Activated T-cell treated with anti-CD3 and anti-CD28 coated beads, Interleukin-2, amount 50 U/mL, for 72 hours (primary cell): ENCODE measurements at regions not wholly inside any gene's neighbourhood (a gene's known extent, or its start where the extent isn't known, plus 50 kb on each side); places are given as distances from the start of the nearest gene placed in this dataset.
"Not testable (repeated sequence)": the region's sequence is repeated elsewhere in the genome, so short reads cannot be mapped to it uniquely, and the experiment has no call there.

Experiments
- ATAC-seq, 2 donors: fragments of 150-1000 bp; cut with Tn5 transposase; replicated peaks in 1 of 2; 2 replicates each; pipeline ENCODE4 v1.10.0; 2021; ENCODE audit warnings: moderate library complexity in 2 of 2, mild to moderate bottlenecking in 1 of 2
- DNase-seq, 2 donors: peaks; one replicate each; pipeline ENCODE4 v3.0.0; 2021 to 2022; ENCODE audit warnings: mixed read lengths in 1 of 2
- H3K27ac Mint-ChIP-seq: one replicate; pipeline ENCODE4 v1.8.0; 2022; ENCODE audit warnings: mild to moderate bottlenecking, moderate library complexity, mixed read lengths
- H3K27me3 Mint-ChIP-seq: one replicate; pipeline ENCODE4 v1.8.0; 2022; ENCODE audit warnings: low read depth, mixed read lengths
- H3K36me3 Mint-ChIP-seq, 2 donors: one replicate each; pipeline ENCODE4 v1.8.0; 2022; ENCODE audit warnings: mixed read lengths in 2 of 2, mild to moderate bottlenecking in 1 of 2; ENCODE audit not compliant: insufficient read depth in 2 of 2
- H3K4me1 Mint-ChIP-seq: one replicate; pipeline ENCODE4 v1.8.0; 2022; ENCODE audit warnings: low read depth, mixed read lengths
- H3K4me3 Mint-ChIP-seq, 2 donors: one replicate each; pipeline ENCODE4 v1.8.0; 2022; ENCODE audit warnings: mild to moderate bottlenecking in 2 of 2, mixed read lengths in 2 of 2, moderate library complexity in 2 of 2
- H3K9me3 Mint-ChIP-seq, 2 donors: one replicate each; pipeline ENCODE4 v1.8.0; 2022; ENCODE audit warnings: mixed read lengths in 2 of 2

- Mint-ChIP-seq H3K27me3 (no peaks in the 10 kb centered on the region), H3K4me3 (no peak overlapping the region), H3K9me3 (no peaks in the 10 kb centered on the region), H3K27ac (no peak overlapping the region), H3K4me1 (no peaks in the 10 kb centered on the region), H3K36me3 (no peaks in the 10 kb centered on the region)
- DNase-seq (no peak), ATAC-seq (no peak)
Measured at GRCh38 chr7:42729053-42729765, 182.7 kb downstream of the C7orf25 start.

GRCh38 chr7:42727451-42727850, 184.4 kb downstream of the C7orf25 start:
- Mint-ChIP-seq H3K36me3 (no peaks in the 10 kb centered on the region), H3K9me3 (no peaks in the 10 kb centered on the region), H3K27me3 (no peaks in the 10 kb centered on the region), H3K4me1 (no peaks in the 10 kb centered on the region), H3K4me3 (no peak overlapping the region), H3K27ac (no peak overlapping the region)
- ATAC-seq = no peak
- no peak for DNase-seq

- ATAC-seq = no peak
- Mint-ChIP-seq H3K27ac (no peak overlapping the region), H3K36me3 (no peaks in the 10 kb centered on the region), H3K9me3 (no peaks in the 10 kb centered on the region), H3K4me1 (no peaks in the 10 kb centered on the region), H3K27me3 (no peaks in the 10 kb centered on the region), H3K4me3 (no peak overlapping the region)
- no peak for DNase-seq
Measured at GRCh38 chr7:42726066-42726785, 185.6 kb downstream of the C7orf25 start.

- DNase-seq (no peak), ATAC-seq (no peak)
- Mint-ChIP-seq H3K27ac (no peak overlapping the region), H3K4me3 (no peak overlapping the region), H3K9me3 (peaks cover 0 to under 1% of the 10 kb centered on the region in 2 donors), H3K36me3 (no peaks in the 10 kb centered on the region), H3K4me1 (no peaks in the 10 kb centered on the region), H3K27me3 (no peaks in the 10 kb centered on the region)
Measured at GRCh38 chr7:42722716-42723115, 189.2 kb downstream of the C7orf25 start.

- Mint-ChIP-seq H3K9me3 (peaks cover 0 to 3% of the 10 kb centered on the region in 2 donors), H3K4me3 (no peak overlapping the region), H3K36me3 (no peaks in the 10 kb centered on the region), H3K4me1 (no peaks in the 10 kb centered on the region), H3K27me3 (no peaks in the 10 kb centered on the region), H3K27ac (no peak overlapping the region)
- DNase-seq = no peak
- no peak for ATAC-seq
Measured at GRCh38 chr7:42722198-42722597, 189.7 kb downstream of the C7orf25 start.

- Mint-ChIP-seq H3K27ac (no peak overlapping the region), H3K4me1 (no peaks in the 10 kb centered on the region), H3K36me3 (no peaks in the 10 kb centered on the region), H3K4me3 (no peak overlapping the region), H3K27me3 (no peaks in the 10 kb centered on the region), H3K9me3 (peaks cover 2 to 5% of the 10 kb centered on the region in 2 donors)
- no peak for DNase-seq
- no peak for ATAC-seq
Measured at GRCh38 chr7:42720991-42721796, 190.7 kb downstream of the C7orf25 start.

GRCh38 chr7:42720012-42720411, 191.9 kb downstream of the C7orf25 start:
- no peaks in the 10 kb centered on the region for H3K27me3 Mint-ChIP-seq
- H3K36me3 Mint-ChIP-seq = no peaks in the 10 kb centered on the region
- no peak overlapping the region for H3K4me3 Mint-ChIP-seq
- DNase-seq (no peak), ATAC-seq (no peak)
- no peaks in the 10 kb centered on the region for H3K4me1 Mint-ChIP-seq
- H3K27ac Mint-ChIP-seq = no peak overlapping the region
- peaks cover 2 to 5% of the 10 kb centered on the region in 2 donors for H3K9me3 Mint-ChIP-seq

GRCh38 chr7:42718466-42718865, 193.4 kb downstream of the C7orf25 start:
- not testable (repeated sequence) for H3K27me3 Mint-ChIP-seq, H3K4me3 Mint-ChIP-seq, ATAC-seq

GRCh38 chr7:42714356-42714755, 197.5 kb downstream of the C7orf25 start:
- DNase-seq (no peak), ATAC-seq (no peak)
- no peak overlapping the region for H3K4me3 Mint-ChIP-seq
- no peaks in the 10 kb centered on the region for H3K36me3 Mint-ChIP-seq
- H3K27me3 Mint-ChIP-seq = no peaks in the 10 kb centered on the region
- no peak overlapping the region for H3K27ac Mint-ChIP-seq
- H3K4me1 Mint-ChIP-seq = no peaks in the 10 kb centered on the region
- H3K9me3 Mint-ChIP-seq = peaks cover 4 to 6% of the 10 kb centered on the region in 2 donors

More at GRCh38 chr7:42718466-42718865, 193.4 kb downstream of the C7orf25 start:
- H3K36me3 Mint-ChIP-seq, H3K9me3 Mint-ChIP-seq, H3K27ac Mint-ChIP-seq, H3K4me1 Mint-ChIP-seq, DNase-seq: not testable (repeated sequence)

GRCh38 chr7:42709284-42709683, 202.6 kb downstream of the C7orf25 start:
- DNase-seq (no peak), ATAC-seq (no peak)
- H3K27ac Mint-ChIP-seq = no peak overlapping the region
- no peaks in the 10 kb centered on the region for H3K27me3 Mint-ChIP-seq
- H3K9me3 Mint-ChIP-seq = peaks cover 1 to 2% of the 10 kb centered on the region in 2 donors
- no peaks in the 10 kb centered on the region for H3K36me3 Mint-ChIP-seq
- H3K4me3 Mint-ChIP-seq = no peak overlapping the region
- H3K4me1 Mint-ChIP-seq = no peaks in the 10 kb centered on the region

GRCh38 chr7:42704710-42705109, 207.2 kb downstream of the C7orf25 start:
- H3K36me3 Mint-ChIP-seq = no peaks in the 10 kb centered on the region
- H3K4me1 Mint-ChIP-seq = no peaks in the 10 kb centered on the region
- DNase-seq = no peak
- ATAC-seq = no peak
- H3K4me3 Mint-ChIP-seq = no peak overlapping the region
- no peaks in the 10 kb centered on the region for H3K27me3 Mint-ChIP-seq
- H3K27ac Mint-ChIP-seq = no peak overlapping the region
- no peaks in the 10 kb centered on the region for H3K9me3 Mint-ChIP-seq

- Mint-ChIP-seq H3K27ac (no peak overlapping the region), H3K9me3 (no peaks in the 10 kb centered on the region), H3K27me3 (no peaks in the 10 kb centered on the region), H3K4me3 (no peak overlapping the region), H3K36me3 (no peaks in the 10 kb centered on the region), H3K4me1 (no peaks in the 10 kb centered on the region)
- no peak for DNase-seq
- no peak for ATAC-seq
Measured at GRCh38 chr7:42702647-42703046, 209.2 kb downstream of the C7orf25 start.
